ENCODE measurements at regions not wholly inside any gene's neighbourhood (a gene's known extent, or its start where the extent isn't known, plus 50 kb on each side); places are given as distances from the start of the nearest gene placed in this dataset.
A peak's percentile ranks its signal among the peaks of the same experiment; 100 is the strongest.
"Not testable (repeated sequence)": the region's sequence is repeated elsewhere in the genome, so short reads cannot be mapped to it uniquely, and the experiment has no call there.

DNA sequence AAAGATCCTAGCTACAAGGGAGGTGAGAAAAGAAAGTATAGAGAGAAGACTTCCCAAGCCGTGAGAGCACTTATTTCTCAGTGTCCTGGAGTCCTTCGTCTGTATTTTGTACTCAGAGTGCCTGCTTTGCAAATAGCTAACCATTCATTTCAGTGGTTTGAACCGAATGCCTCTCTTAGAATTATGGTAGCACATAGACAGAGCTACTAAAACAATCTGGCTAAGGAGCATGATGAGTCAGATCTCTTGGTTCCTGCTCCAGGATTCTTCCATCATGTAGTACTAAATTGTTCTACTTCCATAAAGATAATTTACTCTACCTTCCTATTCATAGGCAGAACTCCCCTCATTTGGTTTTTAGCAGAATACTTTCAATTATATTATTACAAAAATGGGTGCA lies 946.6 kb downstream of the STIM2 start:
- peak in 1 of 2 donors; percentile 35 for DNase-seq (ENCODE audit: low read depth in 2 of 2)
- no peak overlapping the region for H2AFZ ChIP-seq (ENCODE audit: low read length)
- H3K4me3 ChIP-seq (replicated peaks in 1 of 4; ENCODE audit: control extremely low read depth in 1 of 4, insufficient read depth in 1 of 4, low read depth in 3 of 4, low read length in 4 of 4): no peak overlapping the region
- TF ChIP-seq, protein P1, sequence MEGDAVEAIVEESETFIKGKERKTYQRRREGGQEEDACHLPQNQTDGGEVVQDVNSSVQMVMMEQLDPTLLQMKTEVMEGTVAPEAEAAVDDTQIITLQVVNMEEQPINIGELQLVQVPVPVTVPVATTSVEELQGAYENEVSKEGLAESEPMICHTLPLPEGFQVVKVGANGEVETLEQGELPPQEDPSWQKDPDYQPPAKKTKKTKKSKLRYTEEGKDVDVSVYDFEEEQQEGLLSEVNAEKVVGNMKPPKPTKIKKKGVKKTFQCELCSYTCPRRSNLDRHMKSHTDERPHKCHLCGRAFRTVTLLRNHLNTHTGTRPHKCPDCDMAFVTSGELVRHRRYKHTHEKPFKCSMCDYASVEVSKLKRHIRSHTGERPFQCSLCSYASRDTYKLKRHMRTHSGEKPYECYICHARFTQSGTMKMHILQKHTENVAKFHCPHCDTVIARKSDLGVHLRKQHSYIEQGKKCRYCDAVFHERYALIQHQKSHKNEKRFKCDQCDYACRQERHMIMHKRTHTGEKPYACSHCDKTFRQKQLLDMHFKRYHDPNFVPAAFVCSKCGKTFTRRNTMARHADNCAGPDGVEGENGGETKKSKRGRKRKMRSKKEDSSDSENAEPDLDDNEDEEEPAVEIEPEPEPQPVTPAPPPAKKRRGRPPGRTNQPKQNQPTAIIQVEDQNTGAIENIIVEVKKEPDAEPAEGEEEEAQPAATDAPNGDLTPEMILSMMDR (conservative IDR thresholded peaks at IDR 0.05 in 1 of 2, IDR thresholded peaks at IDR 0.05 in 1 of 2; ENCODE audit: low read depth in 1 of 2, low read length in 2 of 2): no peak
- TF ChIP-seq EZH2 (IDR thresholded peaks at IDR 0.05; ENCODE audit: low read length, missing control alignments): no peak
- no peaks in the 10 kb centered on the region for H3K36me3 ChIP-seq (ENCODE audit: control insufficient read depth, insufficient read depth, low read length)
- no peak overlapping the region for H3K9ac ChIP-seq (ENCODE audit: insufficient read depth, low read length)
- no peak overlapping the region for H3K27ac ChIP-seq (ENCODE audit: insufficient read depth, low read length)
- H3K27me3 ChIP-seq (ENCODE audit: control insufficient read depth, insufficient read depth, low read length): no peaks in the 10 kb centered on the region
- no peaks in the 10 kb centered on the region for H3K9me3 ChIP-seq (ENCODE audit: control insufficient read depth, insufficient read depth, low read depth, low read length)
- H4K20me1 ChIP-seq (ENCODE audit: control insufficient read depth, extremely low read depth, insufficient read depth, low read length): no peaks in the 10 kb centered on the region
- no peaks in the 10 kb centered on the region for H3K79me2 ChIP-seq (ENCODE audit: control insufficient read depth, insufficient read depth, low read length)
- H3K4me2 ChIP-seq (ENCODE audit: extremely low read depth, insufficient read depth, low read length): no peak overlapping the region
- H3K4me1 ChIP-seq (ENCODE audit: control insufficient read depth, extremely low read depth, insufficient read depth, low read length): no peaks in the 10 kb centered on the region

DNA sequence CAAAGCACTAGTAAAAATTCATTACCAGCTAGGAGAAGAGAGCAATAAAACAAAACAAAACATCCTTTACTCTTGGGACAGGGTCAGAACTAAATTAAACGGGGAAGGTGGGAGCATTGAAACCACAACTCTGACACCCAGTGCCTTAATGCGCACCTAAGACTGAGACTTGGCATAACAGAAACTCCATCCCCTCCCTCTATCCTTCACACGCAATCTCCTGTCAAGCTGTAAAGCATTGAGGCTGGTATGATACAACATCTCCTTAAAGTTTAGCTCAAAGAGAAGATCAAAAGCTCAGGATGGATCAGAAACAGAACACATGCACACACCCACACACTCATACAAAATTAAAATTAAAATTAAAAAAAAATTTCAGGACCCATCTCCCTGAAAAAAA lies 951.3 kb downstream of the STIM2 start:
- H3K4me2 ChIP-seq (ENCODE audit: extremely low read depth, insufficient read depth, low read length): no peak overlapping the region
- H3K27me3 ChIP-seq (ENCODE audit: control insufficient read depth, insufficient read depth, low read length): no peaks in the 10 kb centered on the region
- H3K4me3 ChIP-seq (replicated peaks in 1 of 4; ENCODE audit: control extremely low read depth in 1 of 4, insufficient read depth in 1 of 4, low read depth in 3 of 4, low read length in 4 of 4): no peak overlapping the region
- no peaks in the 10 kb centered on the region for H3K79me2 ChIP-seq (ENCODE audit: control insufficient read depth, insufficient read depth, low read length)
- DNase-seq (ENCODE audit: low read depth in 2 of 2): no peak
- H3K9me3 ChIP-seq (ENCODE audit: control insufficient read depth, insufficient read depth, low read depth, low read length): no peaks in the 10 kb centered on the region
- H3K27ac ChIP-seq (ENCODE audit: insufficient read depth, low read length): no peak overlapping the region
- H3K4me1 ChIP-seq (ENCODE audit: control insufficient read depth, extremely low read depth, insufficient read depth, low read length): no peaks in the 10 kb centered on the region
- H4K20me1 ChIP-seq (ENCODE audit: control insufficient read depth, extremely low read depth, insufficient read depth, low read length): no peaks in the 10 kb centered on the region
- H3K36me3 ChIP-seq (ENCODE audit: control insufficient read depth, insufficient read depth, low read length): no peaks in the 10 kb centered on the region
- H2AFZ ChIP-seq (ENCODE audit: low read length): no peak overlapping the region
- H3K9ac ChIP-seq (ENCODE audit: insufficient read depth, low read length): no peak overlapping the region
- TF ChIP-seq, protein P1 (conservative IDR thresholded peaks at IDR 0.05 in 1 of 2, IDR thresholded peaks at IDR 0.05 in 1 of 2; ENCODE audit: low read depth in 1 of 2, low read length in 2 of 2): no peak
- TF ChIP-seq EZH2 (IDR thresholded peaks at IDR 0.05; ENCODE audit: low read length, missing control alignments): no peak

DNA sequence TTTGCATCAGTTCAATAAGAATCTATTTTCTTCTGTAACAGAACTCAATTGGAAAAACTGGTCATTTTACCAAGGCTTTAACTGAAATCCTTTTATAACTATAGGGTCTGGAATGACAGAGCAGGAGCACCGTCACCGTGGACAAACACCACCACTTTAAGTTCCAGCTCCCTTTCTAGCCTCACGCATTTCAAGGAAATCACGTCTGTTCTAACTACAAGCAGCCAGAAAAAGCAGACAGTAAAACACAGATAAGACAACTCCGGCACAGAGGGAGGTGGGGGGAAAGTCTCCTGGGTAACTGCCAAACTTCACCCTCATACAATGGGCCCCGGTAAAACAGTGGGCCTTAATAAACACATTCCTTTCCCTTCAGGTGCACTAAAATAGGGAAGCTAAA lies 952.6 kb downstream of the STIM2 start:
- H3K4me1 ChIP-seq (ENCODE audit: control insufficient read depth, extremely low read depth, insufficient read depth, low read length); H3K9me3 ChIP-seq (ENCODE audit: control insufficient read depth, insufficient read depth, low read depth, low read length); H3K79me2 ChIP-seq (ENCODE audit: control insufficient read depth, insufficient read depth, low read length); H3K27me3 ChIP-seq (ENCODE audit: control insufficient read depth, insufficient read depth, low read length); H3K4me2 ChIP-seq (ENCODE audit: extremely low read depth, insufficient read depth, low read length); H3K27ac ChIP-seq (ENCODE audit: insufficient read depth, low read length); H4K20me1 ChIP-seq (ENCODE audit: control insufficient read depth, extremely low read depth, insufficient read depth, low read length); H3K4me3 ChIP-seq (replicated peaks in 1 of 4; ENCODE audit: control extremely low read depth in 1 of 4, insufficient read depth in 1 of 4, low read depth in 3 of 4, low read length in 4 of 4); DNase-seq (ENCODE audit: low read depth in 2 of 2); H3K36me3 ChIP-seq (ENCODE audit: control insufficient read depth, insufficient read depth, low read length); H2AFZ ChIP-seq (ENCODE audit: low read length); H3K9ac ChIP-seq (ENCODE audit: insufficient read depth, low read length): not testable (repeated sequence)

DNA sequence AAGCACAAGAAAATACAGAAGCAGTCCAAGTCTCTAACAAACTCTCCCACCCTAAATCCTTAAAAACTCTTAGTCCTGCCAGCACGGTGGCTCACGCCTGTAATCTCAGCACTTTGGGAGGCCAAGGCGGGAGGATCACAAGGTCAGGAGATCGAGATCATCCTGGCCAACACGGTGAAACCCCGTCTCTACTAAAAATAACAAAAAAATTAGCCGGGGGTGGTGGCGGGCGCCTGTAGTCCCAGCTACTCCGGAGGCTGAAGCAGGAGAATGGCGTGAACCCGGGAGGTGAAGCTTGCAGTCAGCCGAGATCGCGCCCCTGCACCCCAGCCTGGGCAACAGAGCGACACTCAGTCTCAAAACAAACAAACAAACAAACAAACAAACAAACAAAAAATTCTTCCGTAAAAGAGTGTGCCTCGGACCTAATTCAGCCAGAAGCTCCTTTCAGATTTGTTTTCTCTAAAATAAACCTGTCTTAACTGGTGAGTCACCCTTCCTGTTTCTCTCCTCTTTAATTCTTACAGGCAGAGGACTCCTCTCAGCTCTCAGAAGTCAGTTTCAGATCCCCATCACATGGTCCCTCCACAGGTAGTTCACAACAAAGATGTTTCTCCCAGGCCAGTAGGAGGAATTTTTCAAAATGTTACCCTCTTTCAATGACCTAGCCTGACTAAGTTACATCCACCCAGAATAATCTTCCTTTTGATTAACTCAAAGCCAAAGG lies 953.2 kb downstream of the STIM2 start:
- H3K4me2 ChIP-seq (ENCODE audit: extremely low read depth, insufficient read depth, low read length); H3K9me3 ChIP-seq (ENCODE audit: control insufficient read depth, insufficient read depth, low read depth, low read length); H3K27me3 ChIP-seq (ENCODE audit: control insufficient read depth, insufficient read depth, low read length); H3K4me3 ChIP-seq (replicated peaks in 1 of 4; ENCODE audit: control extremely low read depth in 1 of 4, insufficient read depth in 1 of 4, low read depth in 3 of 4, low read length in 4 of 4); DNase-seq (ENCODE audit: low read depth in 2 of 2); H3K9ac ChIP-seq (ENCODE audit: insufficient read depth, low read length); H3K4me1 ChIP-seq (ENCODE audit: control insufficient read depth, extremely low read depth, insufficient read depth, low read length); H3K79me2 ChIP-seq (ENCODE audit: control insufficient read depth, insufficient read depth, low read length); H2AFZ ChIP-seq (ENCODE audit: low read length); H3K27ac ChIP-seq (ENCODE audit: insufficient read depth, low read length); H3K36me3 ChIP-seq (ENCODE audit: control insufficient read depth, insufficient read depth, low read length); H4K20me1 ChIP-seq (ENCODE audit: control insufficient read depth, extremely low read depth, insufficient read depth, low read length): not testable (repeated sequence)

All from fibroblast of lung (primary cell).